Esophagus squamous epithelium (tissue), 5 donors: ENCODE measurements at regions not wholly inside any gene's neighbourhood (a gene's known extent, or its start where the extent isn't known, plus 50 kb on each side); places are given as distances from the start of the nearest gene placed in this dataset.
A peak's percentile ranks its signal among the peaks of the same experiment; 100 is the strongest.

Experiments
- DNase-seq: peaks from one replicate; lab custom pipeline; 2025; lab: John Stamatoyannopoulos, UW
- H3K27ac ChIP-seq, 4 donors: fragments of 200-600 bp; sonication (generic); one replicate each; pipeline ENCODE4 v1.5.1; 2016 to 2019; ENCODE audit warnings: mild to moderate bottlenecking in 1 of 4
- H3K27me3 ChIP-seq, 4 donors: fragments of 200-600 bp; sonication (generic); 1 replicate in 3 of 4; 2 replicates in 1 of 4; pipeline versions ENCODE4 v1.5.1 to v1.6.0; 2017 to 2021; ENCODE audit warnings: antibody characterized with exemption in 1 of 4
- H3K36me3 ChIP-seq, 3 donors: fragments of 200-600 bp; sonication (generic); one replicate each; pipeline ENCODE4 v1.5.1; 2016 to 2019
- H3K4me1 ChIP-seq, 3 donors: fragments of 200-600 bp; sonication (generic); one replicate each; pipeline ENCODE4 v1.5.1; 2017 to 2019
- H3K4me3 ChIP-seq, 4 donors: fragments of 200-600 bp; sonication (generic); 1 replicate in 3 of 4; 2 replicates in 1 of 4; pipeline ENCODE4 v1.5.1; 2016 to 2019; ENCODE audit warnings: mild to moderate bottlenecking in 2 of 4, moderate library complexity in 1 of 4
- H3K9me3 ChIP-seq, 3 donors: fragments of 200-600 bp; sonication (generic); one replicate each; pipeline ENCODE4 v1.5.1; 2016 to 2019
- POLR2A ChIP-seq, 4 donors: fragments of 450-650 bp; IDR thresholded peaks; one replicate each; pipeline ENCODE4 v1.6.1; 2017; ENCODE audit warnings: antibody characterized with exemption in 4 of 4, mild to moderate bottlenecking in 4 of 4, moderate library complexity in 3 of 4
- WGBS, 2 donors: methylation state at CpG; one replicate each; pipeline ENCODE4 v1.1.5; 2018; 5-methylcytosine and 5-hydroxymethylcytosine counted together
- intact Hi-C: fragments of 100-400 bp; cut with DNase I; formaldehyde crosslinking; loops from one replicate; pipeline ENCODE4 v1.15.0; 2022
- TF ChIP-seq, protein P1 (sequence below), 6 experiments: fragments of 450-650 bp in 4 of 6; fragments of 200-600 bp in 2 of 6; sonication (generic) in 2 of 6; IDR thresholded peaks; one replicate each; pipeline ENCODE4 v1.5.1; 2016 to 2019; ENCODE audit warnings: antibody characterized with exemption in 6 of 6, mild to moderate bottlenecking in 4 of 6, moderate library complexity in 4 of 6
- donor health status: DM: yes; HTN: yes; CAD: no.

DNA sequence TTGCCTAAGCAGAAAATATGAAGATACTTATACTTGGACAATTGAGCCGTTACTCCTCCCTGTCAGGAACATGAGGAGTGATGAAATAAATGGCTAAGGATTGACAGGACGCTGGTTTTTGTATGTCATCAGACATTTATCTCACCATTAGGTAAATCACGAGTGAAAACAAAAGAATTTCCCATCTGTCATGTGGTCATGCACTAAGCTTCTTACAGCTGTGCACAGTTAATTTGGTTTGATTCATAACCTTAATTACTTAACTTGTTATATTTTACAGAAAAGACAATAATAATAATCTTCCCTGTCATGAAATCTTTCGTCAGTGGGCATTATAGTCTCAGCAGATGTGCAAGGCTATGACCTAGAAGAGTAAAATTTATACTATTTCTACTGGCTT, 266.5 kb downstream of the HGF start:
- Histone ChIP-seq H3K9me3 (no peaks in the 10 kb centered on the region), H3K27me3 (no peaks in the 10 kb centered on the region), H3K4me3 (no peak overlapping the region), H3K36me3 (no peaks in the 10 kb centered on the region), H3K27ac (no peak overlapping the region), H3K4me1 (peaks cover 7 to 36% (median 12%) of the 10 kb centered on the region in 3 donors)
- intact Hi-C loops = no loop called here
- no peak for DNase-seq
- 68 to 72% methylated on average over 4 of the region's 4 CpGs for WGBS, 2 donors
- TF ChIP-seq, protein P1, sequence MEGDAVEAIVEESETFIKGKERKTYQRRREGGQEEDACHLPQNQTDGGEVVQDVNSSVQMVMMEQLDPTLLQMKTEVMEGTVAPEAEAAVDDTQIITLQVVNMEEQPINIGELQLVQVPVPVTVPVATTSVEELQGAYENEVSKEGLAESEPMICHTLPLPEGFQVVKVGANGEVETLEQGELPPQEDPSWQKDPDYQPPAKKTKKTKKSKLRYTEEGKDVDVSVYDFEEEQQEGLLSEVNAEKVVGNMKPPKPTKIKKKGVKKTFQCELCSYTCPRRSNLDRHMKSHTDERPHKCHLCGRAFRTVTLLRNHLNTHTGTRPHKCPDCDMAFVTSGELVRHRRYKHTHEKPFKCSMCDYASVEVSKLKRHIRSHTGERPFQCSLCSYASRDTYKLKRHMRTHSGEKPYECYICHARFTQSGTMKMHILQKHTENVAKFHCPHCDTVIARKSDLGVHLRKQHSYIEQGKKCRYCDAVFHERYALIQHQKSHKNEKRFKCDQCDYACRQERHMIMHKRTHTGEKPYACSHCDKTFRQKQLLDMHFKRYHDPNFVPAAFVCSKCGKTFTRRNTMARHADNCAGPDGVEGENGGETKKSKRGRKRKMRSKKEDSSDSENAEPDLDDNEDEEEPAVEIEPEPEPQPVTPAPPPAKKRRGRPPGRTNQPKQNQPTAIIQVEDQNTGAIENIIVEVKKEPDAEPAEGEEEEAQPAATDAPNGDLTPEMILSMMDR (IDR thresholded peaks at IDR 0.05) = no peak
- TF ChIP-seq POLR2A (IDR thresholded peaks at IDR 0.05) = no peak

DNA sequence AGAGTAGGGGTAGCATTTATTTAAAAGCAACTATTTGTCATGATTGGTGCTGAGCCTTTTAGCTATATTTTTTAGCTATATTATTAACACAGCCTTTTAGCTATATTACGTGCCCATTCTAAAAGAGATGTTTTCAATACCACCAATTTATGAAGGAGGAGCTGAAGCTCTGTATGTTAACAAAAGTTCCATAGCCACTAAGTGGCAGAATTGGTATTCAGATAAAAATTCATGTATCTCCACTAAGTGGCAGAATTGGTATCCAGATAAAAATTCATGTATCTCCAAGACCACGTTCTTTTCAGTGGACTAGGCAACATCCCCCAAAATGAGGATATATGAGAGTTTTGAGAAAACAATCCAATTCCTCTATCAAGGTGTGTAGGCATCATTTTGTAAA, 268.6 kb downstream of the HGF start:
- Histone ChIP-seq H3K4me1 (peaks cover 7 to 36% (median 12%) of the 10 kb centered on the region in 3 donors), H3K27ac (peak overlapping the region in 2 of 4 donors; percentile 59 to 70), H3K36me3 (no peaks in the 10 kb centered on the region), H3K9me3 (no peaks in the 10 kb centered on the region), H3K27me3 (no peaks in the 10 kb centered on the region), H3K4me3 (no peak overlapping the region)
- intact Hi-C loops = no loop called here
- TF ChIP-seq, protein P1 (IDR thresholded peaks at IDR 0.05) = no peak
- TF ChIP-seq POLR2A (IDR thresholded peaks at IDR 0.05) = no peak
- WGBS, 2 donors = 61 to 73% methylated on average over 2 of the region's 2 CpGs
- no peak for DNase-seq

DNA sequence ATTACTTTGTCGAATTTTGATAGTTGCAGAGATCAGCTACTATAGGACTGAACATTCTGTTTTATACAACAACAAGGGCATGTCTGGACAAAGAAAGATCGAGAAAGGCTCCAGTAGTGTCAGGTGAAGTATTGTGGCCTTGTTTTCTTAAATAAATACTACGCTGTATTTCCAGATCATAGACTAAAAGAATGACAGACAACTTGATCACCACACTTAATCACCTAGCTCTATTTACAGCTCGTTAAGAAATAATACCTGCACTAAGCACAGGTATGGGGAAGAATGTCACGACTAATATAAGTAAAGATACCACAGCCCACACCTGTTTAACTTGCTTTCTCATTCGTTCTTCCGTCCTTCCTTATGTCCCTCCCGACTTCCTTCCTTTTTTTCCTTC, 269.2 kb downstream of the HGF start:
- no peak for TF ChIP-seq POLR2A (IDR thresholded peaks at IDR 0.05)
- TF ChIP-seq, protein P1 (IDR thresholded peaks at IDR 0.05) = no peak

DNA sequence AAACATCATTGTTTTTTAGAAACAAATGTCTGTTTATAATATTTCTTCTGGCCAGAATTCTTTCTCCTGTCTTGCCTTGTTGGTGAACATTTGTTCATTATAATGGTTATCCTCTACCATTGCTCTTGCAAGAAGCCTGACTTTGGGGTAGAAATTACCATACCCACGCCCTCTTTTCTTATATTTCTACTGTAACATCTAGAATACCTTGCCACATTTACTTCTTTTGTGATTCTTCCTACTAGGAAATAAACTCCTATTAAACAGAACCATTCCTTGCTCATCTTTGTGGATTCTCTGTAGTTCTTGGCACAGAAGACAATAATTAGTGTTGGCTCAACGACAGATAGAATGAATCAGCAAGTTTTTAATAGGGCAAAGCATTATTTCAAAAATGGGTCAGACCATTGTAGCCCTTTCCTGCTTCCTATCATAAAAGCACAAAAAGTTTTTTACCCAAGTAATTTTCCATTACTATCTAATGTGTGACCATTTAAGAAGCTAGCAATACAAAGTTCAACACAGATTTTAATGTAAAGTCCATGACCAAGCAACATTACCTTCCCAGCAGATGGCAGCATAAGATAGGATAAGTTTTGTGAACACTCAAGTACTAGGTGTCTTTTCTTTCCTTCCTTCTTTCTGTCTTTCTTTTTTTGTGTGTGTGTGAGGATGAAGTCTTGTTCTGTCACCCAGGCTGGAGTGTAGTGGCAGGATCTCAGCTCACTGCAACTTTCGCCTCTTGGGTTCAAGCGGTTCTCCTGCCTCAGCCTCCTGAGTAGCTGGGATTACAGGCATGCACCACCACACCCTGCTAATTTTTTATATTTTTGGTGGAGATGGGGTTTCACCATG, 270.4 kb downstream of the HGF start:
- no peaks in the 10 kb centered on the region for H3K36me3 ChIP-seq
- 44 to 51% methylated on average over 4 of the region's 4 CpGs for WGBS, 2 donors
- H3K4me1 ChIP-seq = peaks cover 7 to 36% (median 12%) of the 10 kb centered on the region in 3 donors
- no peak overlapping the region for H3K4me3 ChIP-seq
- peak overlapping the region; percentile 54 to 82 (median 65) for H3K27ac ChIP-seq
- TF ChIP-seq POLR2A (IDR thresholded peaks at IDR 0.05) = no peak
- TF ChIP-seq, protein P1 (IDR thresholded peaks at IDR 0.05) = peak; percentile 15 to 80 (median 56)
- H3K27me3 ChIP-seq = no peaks in the 10 kb centered on the region
- intact Hi-C loops = no loop called here
- DNase-seq = no peak
- no peaks in the 10 kb centered on the region for H3K9me3 ChIP-seq

More for the DNA sequence above, 269.2 kb downstream of the HGF start:
- DNase-seq = no peak
- intact Hi-C loops = no loop called here
- Histone ChIP-seq H3K4me1 (peaks cover 7 to 36% (median 12%) of the 10 kb centered on the region in 3 donors), H3K4me3 (no peak overlapping the region), H3K9me3 (no peaks in the 10 kb centered on the region), H3K27me3 (no peaks in the 10 kb centered on the region), H3K27ac (peak overlapping the region; percentile 9 to 82 (median 62)), H3K36me3 (no peaks in the 10 kb centered on the region)
- 42% methylated on average over 8 of the region's 8 CpGs for WGBS, 2 donors

DNA sequence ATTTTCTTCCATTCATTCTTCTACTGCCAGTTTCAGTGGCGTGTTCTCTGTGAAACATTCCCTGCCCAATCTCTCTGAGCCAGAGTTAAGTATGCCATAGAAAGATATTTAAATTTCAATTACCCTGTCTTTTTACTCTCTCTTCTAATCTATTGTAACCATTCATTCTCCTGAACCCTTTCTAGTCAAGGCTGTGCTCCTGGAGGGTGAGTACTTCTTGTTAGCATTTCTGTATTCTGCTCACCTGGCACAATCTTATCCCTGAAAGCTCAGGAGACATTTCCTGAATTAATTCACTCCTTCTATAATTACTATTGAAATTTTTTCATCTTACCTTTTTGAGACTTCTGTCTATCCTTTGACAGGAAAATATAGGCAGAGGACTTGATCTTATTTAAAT, 271.7 kb downstream of the HGF start:
- no peak for TF ChIP-seq POLR2A (IDR thresholded peaks at IDR 0.05)
- TF ChIP-seq, protein P1 (IDR thresholded peaks at IDR 0.05) = no peak
- Histone ChIP-seq H3K9me3 (no peaks in the 10 kb centered on the region), H3K4me3 (no peak overlapping the region), H3K27me3 (no peaks in the 10 kb centered on the region), H3K36me3 (no peaks in the 10 kb centered on the region), H3K4me1 (peaks cover 7 to 36% (median 12%) of the 10 kb centered on the region in 3 donors), H3K27ac (no peak overlapping the region)
- intact Hi-C loops = no loop called here
- WGBS, 2 donors = 78 to 82% methylated on average over 1 of the region's 1 CpG
- DNase-seq = no peak
